Gastrocnemius medialis (tissue), 4 donors: ENCODE measurements at regions not wholly inside any gene's neighbourhood (a gene's known extent, or its start where the extent isn't known, plus 50 kb on each side); places are given as distances from the start of the nearest gene placed in this dataset.

ENCODE experiments used
- ATAC-seq, 2 donors: fragments of 150-250 bp; one replicate each; pipeline ENCODE4 v1.9.1; 2016
- DNase-seq, 2 donors: peaks; one replicate each; pipeline ENCODE4 v3.0.0-alpha.2; 2019
- H3K27ac ChIP-seq, 4 donors: fragments of 200-600 bp; sonication (generic); 1 replicate in 1 of 4; 2 replicates in 3 of 4; pipeline ENCODE4 v1.5.1; 2016 to 2018; ENCODE audit warnings: mild to moderate bottlenecking in 2 of 4, moderate library complexity in 1 of 4
- H3K27me3 ChIP-seq, 3 donors: fragments of 200-600 bp; sonication (generic) in 2 of 3; 1 replicate in 1 of 3; 2 replicates in 2 of 3; pipeline versions ENCODE4 v1.5.1 to v1.6.0; 2016 to 2019; ENCODE audit warnings: mild to moderate bottlenecking in 1 of 3, moderate library complexity in 1 of 3
- H3K36me3 ChIP-seq, 2 donors: fragments of 200-600 bp; sonication (generic) in 1 of 2; one replicate each; pipeline ENCODE4 v1.5.1; 2017 to 2018
- H3K4me1 ChIP-seq, 2 donors: fragments of 200-600 bp; sonication (generic) in 1 of 2; one replicate each; pipeline ENCODE4 v1.5.1; 2016 to 2017; ENCODE audit warnings: mild to moderate bottlenecking in 2 of 2
- H3K4me3 ChIP-seq, 4 donors: fragments of 200-600 bp; sonication (generic) in 3 of 4; 1 replicate in 1 of 4; 2 replicates in 3 of 4; pipeline ENCODE4 v1.5.1; 2016 to 2019; ENCODE audit warnings: mild to moderate bottlenecking in 2 of 4
- H3K9me3 ChIP-seq, 3 donors: fragments of 200-600 bp; sonication (generic) in 2 of 3; 1 replicate in 1 of 3; 2 replicates in 2 of 3; pipeline ENCODE4 v1.5.1; 2016 to 2019
- POLR2A ChIP-seq, 2 donors: fragments of 450-650 bp; IDR thresholded peaks; one replicate each; pipeline ENCODE4 v1.6.1; 2017; ENCODE audit warnings: antibody characterized with exemption in 2 of 2, mild to moderate bottlenecking in 2 of 2, moderate library complexity in 2 of 2
- in situ Hi-C, 4 donors: fragments of 200-750 bp; cut with MboI; loops; one replicate each; pipeline versions ENCODE4 v1.15.0 to v1.8.0; 2017; ENCODE audit warnings: low sequenced_read_pairs in 4 of 4
- intact Hi-C: fragments of 100-400 bp; cut with DNase I; formaldehyde crosslinking; loops from one replicate; pipeline ENCODE4 v1.15.1; 2023; ENCODE audit warnings: low total_unique reads
- TF ChIP-seq, protein P1 (sequence below), 5 experiments: fragments of 450-650 bp in 3 of 5; fragments of 200-600 bp in 2 of 5; sonication (generic) in 2 of 5; IDR thresholded peaks in 4 of 5; conservative IDR thresholded peaks in 1 of 5; 1 replicate in 4 of 5; 2 replicates in 1 of 5; pipeline ENCODE4 v1.5.1; 2016 to 2019; ENCODE audit warnings: antibody characterized with exemption in 5 of 5, mild to moderate bottlenecking in 3 of 5, moderate library complexity in 3 of 5

DNA sequence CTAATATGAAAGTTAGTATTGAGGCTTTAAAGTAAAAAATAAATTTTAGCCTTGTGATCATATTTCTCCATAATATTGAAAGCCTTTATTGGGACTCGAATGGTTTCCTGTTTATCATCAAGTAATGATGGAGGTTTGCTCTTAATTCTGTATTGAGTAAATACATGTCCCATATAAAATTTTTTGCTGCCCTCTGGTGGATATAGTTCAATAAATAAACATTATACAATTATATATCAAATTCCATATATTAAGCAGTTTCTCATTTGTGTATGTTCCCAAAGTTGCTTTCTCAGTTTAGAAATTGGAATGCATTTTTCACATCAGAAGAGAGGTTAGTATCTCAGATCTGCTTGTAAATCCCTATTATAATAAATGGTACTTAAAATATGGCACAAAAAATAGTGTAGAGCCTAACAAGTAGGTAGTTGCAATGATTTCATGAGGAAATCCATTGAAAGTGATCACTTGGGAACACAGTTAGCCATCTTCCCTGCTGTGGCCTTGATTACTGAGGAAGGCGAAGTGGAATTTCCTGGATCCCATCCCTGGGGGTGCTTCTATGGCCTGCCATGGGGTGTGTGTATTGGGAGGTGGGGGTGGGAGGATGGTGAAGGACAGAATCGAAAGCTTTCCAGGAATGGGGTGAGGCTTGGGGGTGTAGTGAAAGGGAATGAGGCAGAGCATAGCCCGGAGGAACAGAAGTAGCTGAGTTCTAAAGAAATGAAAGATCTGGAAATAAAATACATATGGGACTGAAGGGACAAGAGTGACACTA lies 84.1 kb upstream of the C21orf91 start:
- TF ChIP-seq, protein P1, sequence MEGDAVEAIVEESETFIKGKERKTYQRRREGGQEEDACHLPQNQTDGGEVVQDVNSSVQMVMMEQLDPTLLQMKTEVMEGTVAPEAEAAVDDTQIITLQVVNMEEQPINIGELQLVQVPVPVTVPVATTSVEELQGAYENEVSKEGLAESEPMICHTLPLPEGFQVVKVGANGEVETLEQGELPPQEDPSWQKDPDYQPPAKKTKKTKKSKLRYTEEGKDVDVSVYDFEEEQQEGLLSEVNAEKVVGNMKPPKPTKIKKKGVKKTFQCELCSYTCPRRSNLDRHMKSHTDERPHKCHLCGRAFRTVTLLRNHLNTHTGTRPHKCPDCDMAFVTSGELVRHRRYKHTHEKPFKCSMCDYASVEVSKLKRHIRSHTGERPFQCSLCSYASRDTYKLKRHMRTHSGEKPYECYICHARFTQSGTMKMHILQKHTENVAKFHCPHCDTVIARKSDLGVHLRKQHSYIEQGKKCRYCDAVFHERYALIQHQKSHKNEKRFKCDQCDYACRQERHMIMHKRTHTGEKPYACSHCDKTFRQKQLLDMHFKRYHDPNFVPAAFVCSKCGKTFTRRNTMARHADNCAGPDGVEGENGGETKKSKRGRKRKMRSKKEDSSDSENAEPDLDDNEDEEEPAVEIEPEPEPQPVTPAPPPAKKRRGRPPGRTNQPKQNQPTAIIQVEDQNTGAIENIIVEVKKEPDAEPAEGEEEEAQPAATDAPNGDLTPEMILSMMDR (IDR thresholded peaks at IDR 0.05 in 4 of 5, conservative IDR thresholded peaks at IDR 0.05 in 1 of 5) = peak in 1 of 5 experiments; percentile 36
- no peak for TF ChIP-seq POLR2A (IDR thresholded peaks at IDR 0.05)
- peaks cover 0 to 7% of the 10 kb centered on the region in 2 donors for H3K4me1 ChIP-seq
- ATAC-seq (no peak), DNase-seq (no peak)
- no peaks in the 10 kb centered on the region for H3K27me3 ChIP-seq
- no peaks in the 10 kb centered on the region for H3K9me3 ChIP-seq
- in situ Hi-C loops (loop anchor here in 1 of 4 donors (10.0 kb wide), 1 partner anchor 228 kb away; no protein-coding TSS in a partner anchor), intact Hi-C loops (loop anchor here (2.0 kb wide), 1 partner anchor 224 kb away; no protein-coding TSS in a partner anchor)
- no peak overlapping the region for H3K4me3 ChIP-seq
- no peaks in the 10 kb centered on the region for H3K36me3 ChIP-seq
- H3K27ac ChIP-seq = no peak overlapping the region

DNA sequence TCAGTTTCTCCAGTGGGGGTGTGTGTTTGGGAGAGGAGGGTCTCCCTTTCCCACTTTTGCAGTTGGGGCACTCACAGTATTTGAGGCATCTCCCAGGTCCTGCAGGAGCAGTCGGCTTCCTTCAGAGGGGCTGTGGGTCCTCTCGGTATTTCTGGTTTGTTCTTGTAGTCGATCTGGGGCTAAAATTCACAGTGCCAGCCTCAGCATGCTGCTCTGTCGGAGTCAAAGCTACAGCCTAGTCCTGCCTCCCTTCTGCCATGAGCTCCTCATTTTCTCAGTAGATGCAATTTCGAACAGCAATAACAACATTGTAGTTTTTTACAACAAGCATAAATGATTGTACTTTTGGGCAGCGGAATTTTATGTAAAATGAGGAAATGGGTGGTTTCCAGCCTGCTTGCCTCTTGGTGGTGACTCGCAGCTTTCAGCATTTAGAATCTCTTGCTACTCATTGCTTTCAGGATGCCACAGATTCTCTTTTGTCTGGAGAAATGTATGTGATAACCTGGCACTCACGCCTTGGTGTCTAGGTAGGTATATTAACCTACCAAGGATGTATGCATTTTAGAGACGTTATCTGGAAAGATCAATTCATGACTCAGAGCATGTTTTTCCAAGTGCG lies 82.4 kb upstream of the C21orf91 start:
- H3K27me3 ChIP-seq = no peaks in the 10 kb centered on the region
- H3K4me1 ChIP-seq = peaks cover 0 to 7% of the 10 kb centered on the region in 2 donors
- no peaks in the 10 kb centered on the region for H3K36me3 ChIP-seq
- in situ Hi-C loops (loop anchor here in 1 of 4 donors (10.0 kb wide), 1 partner anchor 227 kb away; no protein-coding TSS in a partner anchor), intact Hi-C loops (loop anchor here (2.0 kb wide), 1 partner anchor 223 kb away; no protein-coding TSS in a partner anchor)
- no peak for DNase-seq
- peak overlapping the region; percentile 12 to 54 (median 48) for H3K27ac ChIP-seq
- no peak for ATAC-seq
- TF ChIP-seq POLR2A (IDR thresholded peaks at IDR 0.05) = no peak
- TF ChIP-seq, protein P1 (IDR thresholded peaks at IDR 0.05 in 4 of 5, conservative IDR thresholded peaks at IDR 0.05 in 1 of 5) = no peak
- no peaks in the 10 kb centered on the region for H3K9me3 ChIP-seq
- no peak overlapping the region for H3K4me3 ChIP-seq

DNA sequence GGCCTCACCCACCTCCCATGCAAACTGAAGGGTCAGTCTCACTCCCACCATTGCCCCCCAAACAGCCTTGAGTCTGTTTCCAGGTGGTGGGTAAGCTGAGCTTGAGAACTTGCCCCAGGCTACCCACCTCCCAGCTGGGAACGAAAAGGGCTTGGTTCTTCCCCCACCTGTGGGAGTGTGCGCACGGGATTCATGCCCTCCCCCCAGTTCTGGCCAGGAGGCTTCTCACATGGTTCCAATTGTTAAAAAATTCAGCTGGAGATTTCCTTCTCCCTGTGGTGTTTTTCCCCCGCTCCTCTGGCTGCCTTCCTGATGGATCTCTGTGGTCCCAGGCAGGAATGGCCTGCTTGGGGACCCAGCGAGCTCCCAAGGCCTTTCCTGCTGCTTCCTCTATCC lies 81.8 kb upstream of the C21orf91 start:
- no peaks in the 10 kb centered on the region for H3K9me3 ChIP-seq
- peaks cover 0 to 7% of the 10 kb centered on the region in 2 donors for H3K4me1 ChIP-seq
- H3K4me3 ChIP-seq = no peak overlapping the region
- no peak for TF ChIP-seq POLR2A (IDR thresholded peaks at IDR 0.05)
- TF ChIP-seq, protein P1 (IDR thresholded peaks at IDR 0.05 in 4 of 5, conservative IDR thresholded peaks at IDR 0.05 in 1 of 5) = no peak
- H3K27me3 ChIP-seq = no peaks in the 10 kb centered on the region
- H3K27ac ChIP-seq = peak overlapping the region; percentile 12 to 54 (median 48)
- intact Hi-C loops = no loop called here
- in situ Hi-C loops = loop anchor here in 1 of 4 donors (10.0 kb wide), 1 partner anchor 226 kb away; no protein-coding TSS in a partner anchor
- ATAC-seq = no peak
- DNase-seq = no peak
- H3K36me3 ChIP-seq = no peaks in the 10 kb centered on the region

DNA sequence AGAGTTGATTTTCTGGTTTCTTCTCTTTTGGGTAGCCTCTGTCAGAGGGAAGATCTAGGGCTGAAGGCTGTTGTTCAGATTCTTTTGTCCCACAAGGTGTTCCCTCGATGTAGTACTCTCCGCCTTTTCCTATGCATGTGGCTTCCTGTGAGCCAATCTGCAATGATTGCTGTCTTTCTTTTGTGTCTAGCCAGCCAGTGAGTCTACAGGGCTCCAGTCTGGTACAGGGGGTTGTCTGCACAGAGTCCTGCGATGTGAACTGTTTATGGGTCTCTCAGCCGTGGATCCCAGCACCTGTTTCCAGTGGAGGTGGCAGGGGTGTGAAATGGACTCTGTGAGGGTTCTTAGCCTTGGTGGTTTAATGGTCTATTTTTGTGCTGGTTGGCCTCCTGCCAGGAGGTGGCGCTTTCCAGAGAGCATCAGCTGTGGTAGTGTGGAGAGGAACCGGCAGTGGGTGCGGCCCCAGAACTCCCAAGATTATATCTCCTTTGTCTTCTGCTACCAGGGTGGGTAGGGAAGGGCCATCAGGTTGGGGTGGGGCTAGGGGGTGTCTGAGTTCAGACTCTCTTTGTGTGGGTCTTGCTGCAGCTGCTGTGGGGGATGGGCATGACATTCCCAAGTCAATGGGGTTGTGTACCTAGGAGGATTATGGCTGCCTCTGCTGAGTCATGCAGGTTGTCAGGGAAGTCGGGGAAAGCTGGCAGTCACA lies 81.3 kb upstream of the C21orf91 start:
- Histone ChIP-seq H3K27me3 (no peaks in the 10 kb centered on the region), H3K27ac (peak overlapping the region; percentile 12 to 54 (median 48)), H3K36me3 (no peaks in the 10 kb centered on the region), H3K9me3 (no peaks in the 10 kb centered on the region), H3K4me1 (peaks cover 0 to 7% of the 10 kb centered on the region in 2 donors), H3K4me3 (no peak overlapping the region)
- TF ChIP-seq, protein P1 (IDR thresholded peaks at IDR 0.05 in 4 of 5, conservative IDR thresholded peaks at IDR 0.05 in 1 of 5) = no peak
- no peak for TF ChIP-seq POLR2A (IDR thresholded peaks at IDR 0.05)
- in situ Hi-C loops = loop anchor here in 1 of 4 donors (10.0 kb wide), 1 partner anchor 226 kb away; no protein-coding TSS in a partner anchor
- ATAC-seq (peak in 1 of 2 donors; percentile 41), DNase-seq (peak in 1 of 2 donors; percentile 18)
- intact Hi-C loops = no loop called here
